Activated naive CD8-positive, alpha-beta T cell treated with anti-CD3 and anti-CD28 coated beads, Interleukin-2, amount 50 U/mL, for 16 hours (primary cell): ENCODE measurements at regions not wholly inside any gene's neighbourhood (a gene's known extent, or its start where the extent isn't known, plus 50 kb on each side); places are given as distances from the start of the nearest gene placed in this dataset.

Experiments
- DNase-seq: peaks from one replicate; pipeline ENCODE4 v3.0.0-alpha.2; 2020; ENCODE audit warnings: low read depth, low spot score

GRCh38 chr4:23268072-23268771 lies 575.5 kb downstream of the GBA3 start:
- DNase-seq = no peak

GRCh38 chr4:23266401-23266800 lies 573.7 kb downstream of the GBA3 start:
- DNase-seq = no peak

- no peak for DNase-seq
Observed at GRCh38 chr4:23260511-23260910, 567.8 kb downstream of the GBA3 start.

DNA sequence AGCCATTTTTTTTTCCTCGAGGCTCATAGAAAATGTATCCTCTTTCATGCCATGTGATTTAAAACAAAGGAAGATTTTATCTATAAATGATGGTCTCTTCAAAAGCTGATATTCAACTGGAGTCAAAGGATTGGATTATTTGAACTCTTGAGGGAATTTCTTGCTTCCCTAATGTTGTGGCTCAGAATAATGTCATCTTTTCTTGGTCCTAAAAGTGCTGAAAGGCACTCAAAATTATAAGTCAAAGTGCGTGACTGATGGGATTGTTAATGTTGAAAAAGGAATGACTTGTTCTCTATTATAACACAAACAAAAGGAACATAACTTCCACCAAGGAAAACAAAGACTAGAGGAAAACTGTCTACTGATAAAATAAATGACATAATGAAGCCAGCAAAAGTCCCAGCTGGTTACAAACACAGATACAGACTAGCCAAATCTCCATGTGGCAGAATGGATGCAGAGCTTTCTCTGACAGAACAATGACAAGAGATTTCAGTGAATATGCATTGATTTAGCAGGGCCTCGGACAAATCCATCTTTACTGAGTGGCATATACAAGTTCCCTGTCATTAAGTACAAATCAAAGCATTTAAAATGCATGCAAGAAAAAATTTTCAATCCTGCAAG lies 552.6 kb downstream of the GBA3 start:
- no peak for DNase-seq

- DNase-seq = no peak
Observed at GRCh38 chr4:23242962-23243361, 550.2 kb downstream of the GBA3 start.

DNA sequence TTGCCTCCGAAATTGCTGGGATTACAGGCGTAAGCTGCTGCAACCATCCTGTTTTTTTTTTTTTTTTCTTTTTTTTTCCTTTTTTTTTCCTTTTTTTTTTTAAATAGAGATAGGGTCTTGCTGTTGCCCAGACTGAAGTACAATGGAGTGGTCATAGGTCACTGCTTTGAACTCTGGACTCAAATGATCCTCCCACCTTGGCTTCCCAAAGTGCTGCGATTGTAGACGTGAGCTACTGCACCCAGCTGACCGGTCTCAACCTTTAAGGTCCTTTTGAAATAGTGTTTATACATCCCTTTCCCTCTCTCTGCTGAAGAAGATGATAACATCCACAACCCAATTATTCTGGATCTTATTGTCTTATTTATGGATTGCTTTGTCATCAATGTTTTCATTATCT lies 548.7 kb downstream of the GBA3 start:
- no peak for DNase-seq

- no peak for DNase-seq
Observed at GRCh38 chr4:23238848-23239247, 546.1 kb downstream of the GBA3 start.

GRCh38 chr4:23237771-23238170 lies 545.0 kb downstream of the GBA3 start:
- no peak for DNase-seq

- DNase-seq = no peak
Observed at GRCh38 chr4:23235628-23236390, 543.1 kb downstream of the GBA3 start.

DNA sequence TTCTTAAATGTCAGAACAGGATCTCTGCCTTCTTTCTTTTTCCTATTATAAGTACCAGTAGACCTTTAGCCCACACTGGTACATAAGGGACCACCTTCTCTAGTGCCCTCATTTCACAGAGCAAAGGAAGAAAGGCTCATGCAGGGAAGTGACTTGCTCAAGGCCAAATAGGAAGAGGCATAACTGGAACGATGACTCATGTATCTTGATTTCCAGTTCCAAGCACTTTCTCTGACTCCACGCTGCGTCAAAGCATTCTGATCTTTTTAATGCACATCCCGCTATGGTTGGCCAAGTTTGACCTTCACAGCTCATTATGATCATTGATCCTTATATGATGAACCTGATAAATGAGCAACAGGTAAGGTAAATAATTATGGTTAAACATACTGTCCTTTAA lies 542.0 kb downstream of the GBA3 start:
- no peak for DNase-seq

- no peak for DNase-seq
Observed at GRCh38 chr4:23234018-23234417, 541.3 kb downstream of the GBA3 start.

DNA sequence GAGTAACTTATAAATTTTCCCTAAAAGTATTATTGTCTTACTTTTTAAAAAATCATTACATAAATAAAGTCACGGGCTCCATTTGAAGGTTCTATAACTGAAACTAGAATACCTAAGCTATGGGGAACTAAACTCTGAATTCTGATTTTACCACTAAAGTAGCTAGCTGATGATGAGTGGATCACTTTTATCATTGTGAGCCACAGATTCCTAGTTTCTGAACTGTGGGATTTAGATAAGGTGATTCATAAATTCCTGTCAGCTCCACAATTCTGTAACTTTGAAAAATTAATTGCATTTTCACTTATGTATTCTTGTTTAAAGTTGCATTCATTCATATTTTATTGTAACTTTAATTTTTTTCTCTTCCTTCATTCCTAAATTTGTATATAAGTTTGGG lies 540.9 kb downstream of the GBA3 start:
- DNase-seq = no peak

- no peak for DNase-seq
Observed at GRCh38 chr4:23232987-23233386, 540.2 kb downstream of the GBA3 start.

DNA sequence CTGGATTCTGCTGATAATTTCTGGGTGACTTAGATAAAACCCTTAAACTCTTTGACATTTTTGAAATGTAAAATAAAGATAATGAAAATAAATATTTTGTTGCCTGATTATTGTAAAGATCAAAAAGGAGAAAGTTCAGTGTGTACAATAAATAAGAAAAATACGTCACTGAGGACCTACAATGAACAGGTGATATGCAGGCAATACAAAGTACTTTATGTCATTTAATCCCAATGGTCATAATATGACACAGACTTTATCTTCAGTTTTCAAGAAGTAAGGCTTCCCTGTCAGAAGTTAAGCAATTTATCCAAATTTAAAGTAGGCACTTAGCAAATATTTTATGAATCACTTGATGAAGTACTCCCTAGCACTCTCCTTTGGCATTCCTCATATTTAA lies 532.8 kb downstream of the GBA3 start:
- DNase-seq = no peak

DNA sequence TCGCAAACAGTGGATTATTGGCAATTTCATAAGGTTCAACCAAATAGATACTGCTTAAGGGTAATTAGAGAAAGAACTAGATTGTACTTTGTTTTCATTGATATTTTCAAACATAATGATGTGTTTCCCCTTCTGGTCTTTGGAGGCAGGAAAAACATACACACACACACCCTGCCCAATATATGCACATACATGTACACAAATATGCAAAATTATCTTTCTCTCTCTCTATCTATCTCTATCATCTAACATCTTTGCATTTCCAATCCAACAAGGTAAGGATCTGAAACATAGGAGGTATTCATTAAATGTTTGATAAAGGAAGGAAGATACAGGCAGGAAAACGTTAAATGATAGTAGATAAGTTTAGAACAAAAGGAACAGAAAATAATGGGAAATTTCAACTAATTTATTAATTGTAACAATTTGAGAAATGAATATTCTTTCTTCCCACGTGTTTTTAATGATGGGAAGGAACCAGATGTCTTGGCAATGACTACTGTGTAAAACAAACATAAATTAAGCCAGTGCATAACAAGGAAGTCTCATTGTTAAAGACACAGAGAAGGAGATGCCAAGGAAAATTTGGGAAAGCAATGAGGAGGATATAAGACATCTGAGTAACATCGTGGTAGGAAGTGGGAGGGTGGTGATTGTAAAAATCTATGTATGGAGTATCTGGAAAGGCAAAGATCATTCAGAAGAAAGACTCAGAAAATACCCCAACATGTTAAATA lies 532.1 kb downstream of the GBA3 start:
- DNase-seq = no peak

GRCh38 chr4:23220911-23221310 lies 528.2 kb downstream of the GBA3 start:
- no peak for DNase-seq

- DNase-seq = no peak
Observed at GRCh38 chr4:23219779-23220408, 527.2 kb downstream of the GBA3 start.

GRCh38 chr4:23213198-23213597 lies 520.5 kb downstream of the GBA3 start:
- no peak for DNase-seq

DNA sequence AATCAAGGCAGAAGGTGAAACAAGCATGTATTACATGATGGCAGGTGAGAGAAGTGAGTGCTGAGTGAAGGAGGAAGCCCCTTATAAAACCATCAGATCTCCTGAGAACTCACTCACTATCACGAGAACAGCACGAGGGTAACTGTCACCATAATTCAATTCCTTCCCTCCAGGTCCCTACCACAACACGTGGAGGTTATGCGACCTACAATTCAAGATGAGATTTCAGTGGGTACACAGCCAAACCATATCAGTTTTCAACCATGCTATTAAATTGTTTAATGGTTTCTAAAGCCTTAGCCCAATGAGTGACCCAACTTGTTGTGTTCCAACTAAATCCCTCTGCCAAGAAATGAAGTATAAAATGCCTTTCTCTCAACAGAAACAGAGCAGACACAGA lies 519.8 kb downstream of the GBA3 start:
- no peak for DNase-seq

DNA sequence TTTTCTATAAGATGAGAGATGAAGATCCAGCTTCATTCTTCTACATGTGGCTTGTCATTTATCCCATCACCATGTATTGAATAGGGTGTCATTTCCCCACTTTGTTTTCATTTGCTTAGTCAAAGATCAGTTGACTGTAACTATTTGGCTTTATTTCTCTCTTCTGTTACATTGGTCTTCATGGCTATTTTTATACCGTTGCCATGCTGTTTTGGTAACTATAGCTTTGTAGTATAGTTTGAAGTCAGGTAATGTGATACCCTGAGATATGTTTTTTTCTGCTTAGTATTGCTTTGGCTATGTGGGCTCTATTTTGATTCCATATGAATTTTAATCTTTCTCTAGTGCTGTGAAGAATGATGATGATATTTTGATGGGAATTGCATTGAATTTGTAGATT lies 514.3 kb downstream of the GBA3 start:
- no peak for DNase-seq

DNA sequence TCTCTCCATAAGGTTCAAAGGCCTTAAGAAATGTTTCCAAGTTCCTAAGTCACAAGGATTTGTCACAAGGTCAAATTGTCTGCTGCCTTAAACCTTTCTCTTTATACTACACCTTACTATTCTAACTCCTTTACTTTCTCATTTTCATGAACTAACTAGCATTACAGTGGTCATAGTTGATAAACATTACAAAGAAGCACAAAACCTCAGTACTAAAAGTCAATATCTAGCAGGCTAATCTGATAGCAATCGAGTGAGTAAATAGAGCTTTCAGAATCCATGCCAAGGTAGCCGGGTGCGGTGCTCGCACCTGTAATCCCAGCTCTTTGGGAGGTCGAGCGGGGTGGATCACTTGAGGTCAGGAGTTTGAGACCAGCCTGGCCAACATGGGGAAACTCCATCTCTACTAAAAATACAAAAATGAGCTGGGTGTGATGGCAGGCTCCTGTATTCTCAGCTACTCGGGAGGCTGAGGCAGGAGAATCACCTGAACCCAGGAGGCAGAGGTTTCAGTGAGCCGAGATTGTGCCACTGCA lies 510.0 kb downstream of the GBA3 start:
- no peak for DNase-seq
